Prostate gland (tissue), 1 donor: ENCODE measurements at regions not wholly inside any gene's neighbourhood (a gene's known extent, or its start where the extent isn't known, plus 50 kb on each side); places are given as distances from the start of the nearest gene placed in this dataset.

Experiments
- POLR2A ChIP-seq: fragments of 450-650 bp; IDR thresholded peaks from one replicate; pipeline ENCODE4 v1.6.1; 2016; ENCODE audit warnings: antibody characterized with exemption, mild to moderate bottlenecking
- POLR2AphosphoS5 ChIP-seq: sonication (generic); formaldehyde crosslinking; IDR thresholded peaks from one replicate; pipeline ENCODE4 v1.6.1; 2017; ENCODE audit warnings: antibody characterized with exemption

GRCh38 chr13:103315711-103316110 is 249.5 kb upstream of the SLC10A2 start:
- TF ChIP-seq POLR2AphosphoS5: no peak
- no peak for TF ChIP-seq POLR2A
